Ovary (tissue), 7 donors: ENCODE measurements at regions not wholly inside any gene's neighbourhood (a gene's known extent, or its start where the extent isn't known, plus 50 kb on each side); places are given as distances from the start of the nearest gene placed in this dataset.

Source experiments
- DNase-seq, 5 donors: peaks; one replicate each; pipeline ENCODE4 v3.0.0-alpha.2; 2019 to 2020
- H3K27ac ChIP-seq, 2 donors: fragments of 200-600 bp; one replicate each; pipeline versions ENCODE4 v1.5.1 to v1.8.0; 2019 to 2022
- H3K27me3 ChIP-seq: fragments of 200-600 bp; one replicate; pipeline ENCODE4 v1.8.0; 2022
- H3K36me3 ChIP-seq: fragments of 200-600 bp; sonication (generic); one replicate; pipeline ENCODE4 v1.5.1; 2019
- H3K4me1 ChIP-seq: one replicate; pipeline ENCODE4 v1.8.1; 2013; ENCODE audit warnings: mild to moderate bottlenecking, moderate library complexity; ENCODE audit not compliant: insufficient read depth
- H3K4me3 ChIP-seq: fragments of 200-600 bp; sonication (generic); one replicate; pipeline ENCODE4 v1.5.1; 2017
- H3K9me3 ChIP-seq, 2 donors: fragments of 200-600 bp in 1 of 2; sonication (generic) in 1 of 2; one replicate each; pipeline versions ENCODE4 v1.5.1 to v1.8.1; 2013 to 2019; ENCODE audit warnings: mild to moderate bottlenecking in 1 of 2, moderate library complexity in 1 of 2
- EP300 ChIP-seq: sonication (generic); formaldehyde crosslinking; IDR thresholded peaks from one replicate; pipeline ENCODE4 v1.6.1; 2017; ENCODE audit warnings: antibody characterized with exemption
- POLR2A ChIP-seq: fragments of 450-650 bp; IDR thresholded peaks from one replicate; pipeline ENCODE4 v1.6.1; 2017; ENCODE audit warnings: antibody characterized with exemption, mild to moderate bottlenecking, moderate library complexity
- WGBS, 3 donors: extraction: QIAGEN DNeasy Blood & Tissue Kit in 1 of 3; methylation state at CpG; one replicate each; pipeline versions ENCODE4 v1.1.5 to v1.1.7; 2013 to 2017; 5-methylcytosine and 5-hydroxymethylcytosine counted together
- intact Hi-C, 4 donors: fragments of 100-400 bp; cut with DNase I; formaldehyde crosslinking; loops; one replicate each; pipeline versions ENCODE4 v1.11.0 to v1.15.1; 2022 to 2023
- TF ChIP-seq, protein P1 (sequence below), 3 donors: fragments of 450-650 bp in 2 of 3; fragments of 200-600 bp in 1 of 3; IDR thresholded peaks; one replicate each; pipeline versions ENCODE4 v1.5.1 to v1.8.0; 2016 to 2022; ENCODE audit warnings: antibody characterized with exemption in 3 of 3, mild to moderate bottlenecking in 1 of 3
- donor health status: DM: no; HTN: no; CAD: no; lungs with moderate emphysema.
- donor health status: DM: no; HTN: no; CAD: no.
- donor health status: Bipolar disorder and iron deficiency.
- donor health status: DM: no; HTN: no; CAD: no.
- donor health status: DM: yes; HTN: yes; CAD: no.

DNA sequence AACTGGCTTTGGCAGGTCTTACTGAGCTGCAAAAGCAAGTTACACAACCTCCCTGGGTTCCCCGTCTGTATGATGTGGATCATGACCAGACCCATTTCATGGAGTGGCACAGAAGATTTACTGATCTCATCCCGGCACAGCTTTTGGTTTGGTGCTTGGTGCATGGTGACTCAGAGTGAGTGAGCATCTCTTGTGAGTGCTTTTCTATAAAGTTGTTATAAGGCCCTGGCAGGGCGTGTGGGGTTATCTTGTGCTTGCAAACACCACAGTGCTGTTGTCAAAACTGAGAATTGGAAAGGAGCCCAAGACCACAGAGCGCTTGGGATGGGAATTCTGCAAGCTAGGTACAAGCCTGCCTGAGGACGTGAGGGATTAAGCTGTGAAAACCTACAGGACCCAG is 425.2 kb downstream of the GADD45G start:
- H3K27me3 ChIP-seq: no peaks in the 10 kb centered on the region
- H3K4me1 ChIP-seq: no peaks in the 10 kb centered on the region
- H3K36me3 ChIP-seq: no peaks in the 10 kb centered on the region
- TF ChIP-seq, protein P1, sequence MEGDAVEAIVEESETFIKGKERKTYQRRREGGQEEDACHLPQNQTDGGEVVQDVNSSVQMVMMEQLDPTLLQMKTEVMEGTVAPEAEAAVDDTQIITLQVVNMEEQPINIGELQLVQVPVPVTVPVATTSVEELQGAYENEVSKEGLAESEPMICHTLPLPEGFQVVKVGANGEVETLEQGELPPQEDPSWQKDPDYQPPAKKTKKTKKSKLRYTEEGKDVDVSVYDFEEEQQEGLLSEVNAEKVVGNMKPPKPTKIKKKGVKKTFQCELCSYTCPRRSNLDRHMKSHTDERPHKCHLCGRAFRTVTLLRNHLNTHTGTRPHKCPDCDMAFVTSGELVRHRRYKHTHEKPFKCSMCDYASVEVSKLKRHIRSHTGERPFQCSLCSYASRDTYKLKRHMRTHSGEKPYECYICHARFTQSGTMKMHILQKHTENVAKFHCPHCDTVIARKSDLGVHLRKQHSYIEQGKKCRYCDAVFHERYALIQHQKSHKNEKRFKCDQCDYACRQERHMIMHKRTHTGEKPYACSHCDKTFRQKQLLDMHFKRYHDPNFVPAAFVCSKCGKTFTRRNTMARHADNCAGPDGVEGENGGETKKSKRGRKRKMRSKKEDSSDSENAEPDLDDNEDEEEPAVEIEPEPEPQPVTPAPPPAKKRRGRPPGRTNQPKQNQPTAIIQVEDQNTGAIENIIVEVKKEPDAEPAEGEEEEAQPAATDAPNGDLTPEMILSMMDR (IDR thresholded peaks at IDR 0.05): no peak
- no peak for TF ChIP-seq EP300
- no peak for TF ChIP-seq POLR2A
- H3K27ac ChIP-seq: no peak overlapping the region
- no peak for DNase-seq
- no peaks in the 10 kb centered on the region for H3K9me3 ChIP-seq
- intact Hi-C loops: no loop called here
- H3K4me3 ChIP-seq: no peak overlapping the region
- 52 to 70% (median 62%) methylated on average over 5 of the region's 5 CpGs for WGBS, 3 donors

DNA sequence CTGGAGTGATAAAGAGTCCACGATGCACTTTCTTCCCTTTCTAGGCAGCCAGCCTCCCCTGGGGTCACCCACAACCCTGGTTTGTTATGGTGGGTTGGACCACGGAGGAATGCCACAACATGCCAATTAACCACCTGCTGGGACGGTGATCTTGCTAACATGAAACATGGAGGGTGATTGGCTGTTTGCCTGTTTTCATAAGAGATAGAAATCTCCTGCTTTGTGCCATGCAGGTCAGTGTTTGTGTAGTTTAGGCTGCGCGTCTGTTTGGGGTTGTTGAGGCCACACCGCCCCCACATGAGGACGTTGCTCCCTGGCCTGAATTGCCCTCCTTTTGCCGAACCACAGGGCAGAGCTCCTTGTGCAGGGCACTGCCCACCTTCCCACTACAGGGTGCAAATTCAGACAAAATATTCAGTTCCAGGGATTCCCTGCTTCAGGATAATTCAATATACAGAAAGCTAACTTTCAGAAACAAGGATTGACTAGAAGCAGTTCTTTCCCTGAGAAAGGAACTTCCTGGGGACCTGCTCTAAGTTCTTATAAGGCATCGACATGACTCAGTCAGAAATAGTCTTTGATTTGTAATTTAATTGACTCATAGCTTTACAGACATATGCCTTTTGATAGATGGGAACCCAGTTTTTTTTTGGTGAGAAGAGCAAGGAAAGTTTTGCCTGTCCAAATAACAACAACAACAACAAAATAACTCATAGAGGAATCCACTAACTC is 427.6 kb downstream of the GADD45G start:
- H3K4me1 ChIP-seq: no peaks in the 10 kb centered on the region
- H3K9me3 ChIP-seq: no peaks in the 10 kb centered on the region
- no peak overlapping the region for H3K27ac ChIP-seq
- no peak overlapping the region for H3K4me3 ChIP-seq
- H3K36me3 ChIP-seq: no peaks in the 10 kb centered on the region
- intact Hi-C loops: no loop called here
- 41 to 64% (median 54%) methylated on average over 9 of the region's 9 CpGs for WGBS, 3 donors
- no peaks in the 10 kb centered on the region for H3K27me3 ChIP-seq
- TF ChIP-seq POLR2A (no peak), EP300 (no peak)
- TF ChIP-seq, protein P1 (IDR thresholded peaks at IDR 0.05): no peak
- no peak for DNase-seq

DNA sequence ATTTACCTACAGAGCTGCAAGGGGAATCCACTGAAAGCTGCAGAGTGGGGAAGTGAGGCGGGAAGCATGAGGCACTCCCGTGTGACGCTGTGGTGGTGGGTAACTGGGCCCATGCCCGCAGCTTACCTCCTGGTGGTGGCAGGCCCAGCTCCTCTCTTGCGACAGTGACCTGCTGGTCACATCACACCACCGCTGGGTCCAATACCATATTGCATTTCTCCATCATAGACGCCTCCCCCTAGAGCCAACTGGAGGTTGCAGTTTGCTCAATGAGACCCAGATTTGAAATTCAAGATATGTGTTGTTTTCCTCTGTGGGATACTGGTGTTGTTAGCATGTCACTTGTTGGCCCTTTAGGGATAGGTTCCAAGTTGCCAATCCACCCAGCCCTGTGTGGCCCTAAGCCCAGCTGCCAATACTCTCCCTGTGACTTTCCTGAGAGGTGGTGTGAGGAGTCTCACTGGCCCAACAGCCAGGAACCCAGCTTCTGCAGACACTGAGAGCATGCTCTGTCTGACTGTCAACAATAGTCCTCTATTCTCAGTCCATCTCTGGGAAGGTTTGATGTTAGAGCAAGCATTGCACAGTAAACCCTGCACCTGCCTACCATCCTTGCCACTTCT is 428.3 kb downstream of the GADD45G start:
- H3K27ac ChIP-seq: no peak overlapping the region
- no peaks in the 10 kb centered on the region for H3K36me3 ChIP-seq
- no peaks in the 10 kb centered on the region for H3K27me3 ChIP-seq
- H3K4me1 ChIP-seq: no peaks in the 10 kb centered on the region
- no peak for TF ChIP-seq POLR2A
- TF ChIP-seq, protein P1 (IDR thresholded peaks at IDR 0.05): no peak
- no peak for TF ChIP-seq EP300
- no peak overlapping the region for H3K4me3 ChIP-seq
- intact Hi-C loops: no loop called here
- 93 to 98% (median 95%) methylated on average over 7 of the region's 7 CpGs for WGBS, 3 donors
- no peak for DNase-seq
- no peaks in the 10 kb centered on the region for H3K9me3 ChIP-seq

DNA sequence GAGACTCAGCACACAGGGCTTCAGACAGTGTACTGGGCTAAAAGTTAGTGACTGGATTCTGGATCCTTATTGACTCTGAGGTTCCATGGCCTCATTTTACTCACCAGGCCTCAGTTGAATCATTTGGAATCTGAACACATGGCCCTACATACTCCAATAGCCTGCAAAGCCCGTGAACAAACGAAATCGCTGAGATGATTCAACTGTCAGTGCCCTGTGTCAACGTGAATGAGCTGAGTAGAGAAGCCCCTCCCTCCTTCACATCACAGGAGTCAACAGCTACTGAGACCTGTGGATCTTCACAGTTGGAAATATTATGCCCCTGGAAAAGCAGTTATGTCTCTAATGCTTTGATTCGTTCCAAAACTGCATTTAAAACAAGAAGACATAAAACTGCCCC is 429.3 kb downstream of the GADD45G start:
- no peak for TF ChIP-seq EP300
- TF ChIP-seq, protein P1 (IDR thresholded peaks at IDR 0.05): no peak
- no peak for TF ChIP-seq POLR2A
- H3K9me3 ChIP-seq: no peaks in the 10 kb centered on the region
- no peak overlapping the region for H3K4me3 ChIP-seq
- intact Hi-C loops: no loop called here
- 80 to 90% (median 82%) methylated on average over 5 of the region's 5 CpGs for WGBS, 3 donors
- no peak overlapping the region for H3K27ac ChIP-seq
- H3K36me3 ChIP-seq: no peaks in the 10 kb centered on the region
- no peak for DNase-seq
- H3K4me1 ChIP-seq: no peaks in the 10 kb centered on the region
- no peaks in the 10 kb centered on the region for H3K27me3 ChIP-seq
